Gastrocnemius medialis (tissue), 4 donors: ENCODE measurements at regions not wholly inside any gene's neighbourhood (a gene's known extent, or its start where the extent isn't known, plus 50 kb on each side); places are given as distances from the start of the nearest gene placed in this dataset.

Experiments
- POLR2A ChIP-seq, 2 donors: fragments of 450-650 bp; IDR thresholded peaks; one replicate each; pipeline ENCODE4 v1.6.1; 2017; ENCODE audit warnings: antibody characterized with exemption in 2 of 2, mild to moderate bottlenecking in 2 of 2, moderate library complexity in 2 of 2
- TF ChIP-seq, protein P1 (sequence below), 5 experiments: fragments of 450-650 bp in 3 of 5; fragments of 200-600 bp in 2 of 5; sonication (generic) in 2 of 5; IDR thresholded peaks in 4 of 5; conservative IDR thresholded peaks in 1 of 5; 1 replicate in 4 of 5; 2 replicates in 1 of 5; pipeline ENCODE4 v1.5.1; 2016 to 2019; ENCODE audit warnings: antibody characterized with exemption in 5 of 5, mild to moderate bottlenecking in 3 of 5, moderate library complexity in 3 of 5

DNA sequence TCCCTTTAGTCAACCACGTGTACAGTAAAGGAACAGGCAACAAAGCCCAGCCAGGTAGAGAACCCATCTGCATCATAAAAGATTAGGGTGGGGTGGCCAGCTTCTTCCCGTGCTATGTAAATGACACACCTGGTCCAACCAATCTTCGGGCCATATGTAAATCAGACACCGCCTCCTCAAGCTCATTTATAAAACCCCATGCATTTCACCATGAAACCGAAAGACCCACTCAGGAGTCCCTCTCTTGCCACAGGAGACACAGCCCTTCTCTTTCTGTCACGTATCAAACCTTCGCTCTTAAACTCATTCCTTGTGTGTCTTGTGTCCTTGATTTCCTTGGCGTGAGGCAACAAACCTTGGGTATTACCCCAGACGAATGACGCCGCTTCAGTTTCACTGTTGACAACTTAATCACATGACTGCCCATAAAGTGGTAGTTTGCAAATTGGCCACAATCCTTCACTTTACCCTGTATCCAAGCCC is 59.8 kb upstream of the TBPL2 start:
- TF ChIP-seq, protein P1, sequence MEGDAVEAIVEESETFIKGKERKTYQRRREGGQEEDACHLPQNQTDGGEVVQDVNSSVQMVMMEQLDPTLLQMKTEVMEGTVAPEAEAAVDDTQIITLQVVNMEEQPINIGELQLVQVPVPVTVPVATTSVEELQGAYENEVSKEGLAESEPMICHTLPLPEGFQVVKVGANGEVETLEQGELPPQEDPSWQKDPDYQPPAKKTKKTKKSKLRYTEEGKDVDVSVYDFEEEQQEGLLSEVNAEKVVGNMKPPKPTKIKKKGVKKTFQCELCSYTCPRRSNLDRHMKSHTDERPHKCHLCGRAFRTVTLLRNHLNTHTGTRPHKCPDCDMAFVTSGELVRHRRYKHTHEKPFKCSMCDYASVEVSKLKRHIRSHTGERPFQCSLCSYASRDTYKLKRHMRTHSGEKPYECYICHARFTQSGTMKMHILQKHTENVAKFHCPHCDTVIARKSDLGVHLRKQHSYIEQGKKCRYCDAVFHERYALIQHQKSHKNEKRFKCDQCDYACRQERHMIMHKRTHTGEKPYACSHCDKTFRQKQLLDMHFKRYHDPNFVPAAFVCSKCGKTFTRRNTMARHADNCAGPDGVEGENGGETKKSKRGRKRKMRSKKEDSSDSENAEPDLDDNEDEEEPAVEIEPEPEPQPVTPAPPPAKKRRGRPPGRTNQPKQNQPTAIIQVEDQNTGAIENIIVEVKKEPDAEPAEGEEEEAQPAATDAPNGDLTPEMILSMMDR (IDR thresholded peaks at IDR 0.05 in 4 of 5, conservative IDR thresholded peaks at IDR 0.05 in 1 of 5) = no peak
- no peak for TF ChIP-seq POLR2A (IDR thresholded peaks at IDR 0.05)
